ENCODE measurements at regions not wholly inside any gene's neighbourhood (a gene's known extent, or its start where the extent isn't known, plus 50 kb on each side); places are given as distances from the start of the nearest gene placed in this dataset.
"Not testable (repeated sequence)": the region's sequence is repeated elsewhere in the genome, so short reads cannot be mapped to it uniquely, and the experiment has no call there.

DNA sequence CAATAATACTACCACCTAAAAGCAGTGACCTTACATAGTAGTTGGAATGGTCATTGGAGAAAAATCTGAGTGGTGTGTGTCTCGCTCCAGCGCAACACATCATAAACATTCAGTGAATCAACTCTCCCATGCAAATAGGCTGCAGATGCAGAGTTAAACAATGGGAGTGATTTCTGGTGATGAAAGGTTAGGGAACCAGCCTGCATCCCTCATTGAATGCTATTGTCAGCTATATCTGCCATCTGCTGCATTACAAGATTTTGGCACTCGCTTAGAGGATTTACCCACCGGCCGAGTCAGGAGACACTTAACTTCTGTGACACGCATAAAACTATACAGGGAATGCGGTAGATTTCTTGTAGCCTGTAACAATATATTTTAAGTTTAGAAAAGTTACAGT, 900.9 kb downstream of the FLRT2 start:
- DNase-seq = no peak

DNA sequence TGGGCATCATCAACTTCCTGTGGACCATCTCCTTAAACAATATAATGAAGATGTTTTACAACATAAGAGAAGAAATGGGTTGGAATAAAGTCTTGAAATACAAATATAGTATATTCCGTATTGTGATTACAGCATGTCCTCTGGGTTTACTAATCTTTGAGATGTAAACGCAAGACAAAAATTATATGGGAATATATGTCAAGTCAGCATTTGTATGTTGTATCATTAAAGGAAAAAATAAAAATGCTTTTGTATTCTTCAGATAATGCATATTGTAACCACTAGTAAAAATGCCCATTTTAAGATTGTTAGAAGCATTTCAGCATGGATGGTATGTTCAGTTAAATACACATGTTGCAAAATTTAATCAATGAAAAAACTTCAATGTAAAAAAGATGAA, 893.3 kb downstream of the FLRT2 start:
- DNase-seq = no peak

DNA sequence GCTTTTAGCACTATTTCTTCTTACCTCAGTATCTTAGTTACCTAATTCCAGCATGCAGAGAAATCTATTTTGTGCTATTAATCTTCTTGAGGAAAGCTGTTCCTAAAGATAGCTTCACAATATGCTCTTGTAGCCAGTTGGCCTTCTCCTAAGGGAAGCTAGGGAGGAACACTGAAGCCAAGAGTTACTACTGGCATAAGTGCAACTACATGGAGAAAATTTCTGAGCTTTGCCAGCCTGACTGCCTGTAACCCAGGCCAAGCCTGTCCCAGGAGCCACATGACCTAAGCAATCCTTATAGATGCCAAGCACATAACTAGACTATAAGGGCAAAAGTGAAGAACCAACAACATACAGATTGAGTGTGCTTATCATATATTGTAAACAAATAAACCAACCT, 890.2 kb downstream of the FLRT2 start:
- no peak for DNase-seq

DNA sequence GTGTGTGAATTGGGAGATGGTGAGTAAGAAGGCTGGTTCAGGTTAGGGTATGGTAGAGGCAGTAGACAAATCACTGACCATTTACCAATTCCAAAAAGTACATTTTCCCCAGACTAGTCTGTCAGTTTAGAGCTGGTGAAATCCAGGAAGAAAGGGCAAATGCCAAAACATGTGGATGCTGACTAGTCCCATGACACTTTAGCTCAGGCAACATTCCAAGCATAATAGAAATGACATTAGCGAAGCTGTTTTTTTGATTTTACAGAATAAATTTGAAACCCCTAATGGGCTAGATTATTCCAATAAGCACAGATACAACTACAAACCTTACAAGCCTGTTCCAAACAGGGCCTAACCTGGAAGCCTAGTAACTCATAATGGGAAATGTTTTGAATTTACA, 884.2 kb downstream of the FLRT2 start:
- DNase-seq = no peak

DNA sequence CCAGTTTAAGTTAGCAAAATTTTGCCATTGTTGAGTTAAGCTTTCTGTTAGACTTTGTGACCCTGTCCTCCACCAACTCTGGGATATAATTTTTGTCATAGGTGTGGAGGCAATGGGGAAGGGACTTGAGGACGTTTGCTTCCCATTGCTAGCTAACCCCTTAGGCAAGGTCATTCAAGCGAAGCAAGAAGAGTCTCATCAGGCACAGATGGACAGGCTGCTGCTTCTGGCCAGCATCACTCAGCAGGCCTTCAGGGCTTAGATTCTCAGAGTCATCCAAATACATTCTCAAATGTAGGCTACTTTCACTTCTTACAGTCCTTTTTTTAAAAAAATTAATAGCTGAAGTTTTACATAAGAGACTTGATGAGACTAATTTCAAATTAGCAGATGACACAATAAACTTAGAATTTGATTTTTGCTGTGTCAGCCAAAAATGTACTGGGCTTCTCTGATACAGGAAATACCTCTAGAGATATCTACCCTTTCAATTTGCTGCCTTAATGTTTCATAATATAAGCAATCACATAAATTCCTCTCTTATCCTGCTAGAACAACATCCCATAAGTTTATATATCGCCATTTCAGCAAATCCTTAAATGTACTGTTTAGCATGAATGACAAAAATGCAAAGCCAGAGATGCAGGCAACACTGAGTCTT, 875.2 kb downstream of the FLRT2 start:
- no peak for DNase-seq

DNA sequence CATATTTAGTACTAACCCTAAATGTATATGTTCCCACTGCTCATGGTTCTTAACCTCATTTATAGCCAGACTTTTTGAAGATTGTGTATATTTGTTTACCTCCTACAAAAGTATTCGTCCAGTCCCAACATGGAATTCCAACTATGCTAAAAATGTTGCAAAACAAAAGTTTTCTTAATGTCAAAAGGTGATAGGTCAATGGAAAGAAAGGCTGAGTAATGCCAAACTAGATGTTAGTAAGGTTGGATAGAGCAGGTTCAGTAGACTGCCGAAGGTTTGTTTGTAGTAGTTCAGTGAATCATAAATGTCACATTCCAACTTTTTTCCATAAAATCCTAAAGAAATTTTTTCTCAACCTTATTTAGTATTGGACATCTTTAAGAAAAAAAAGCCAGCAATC, 874.5 kb downstream of the FLRT2 start:
- no peak for DNase-seq

DNA sequence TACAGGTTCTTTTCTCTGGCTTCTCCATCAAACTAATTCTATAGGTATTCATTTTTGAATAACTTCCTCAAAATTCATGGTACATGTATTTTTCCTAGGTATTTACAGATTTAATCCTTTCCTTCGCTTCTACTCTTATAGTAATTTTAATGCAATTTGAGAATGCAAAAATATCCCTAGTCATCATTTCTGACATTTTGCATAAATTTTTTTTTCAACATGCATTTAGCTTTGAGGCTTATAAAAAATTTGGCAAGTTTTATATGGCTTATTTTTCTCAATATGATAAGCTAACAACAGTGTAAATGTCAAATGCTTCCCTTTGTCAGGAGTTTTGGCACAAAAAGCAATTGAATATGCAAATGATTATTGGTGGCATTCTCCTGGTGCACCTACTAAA, 872.6 kb downstream of the FLRT2 start:
- DNase-seq = no peak

DNA sequence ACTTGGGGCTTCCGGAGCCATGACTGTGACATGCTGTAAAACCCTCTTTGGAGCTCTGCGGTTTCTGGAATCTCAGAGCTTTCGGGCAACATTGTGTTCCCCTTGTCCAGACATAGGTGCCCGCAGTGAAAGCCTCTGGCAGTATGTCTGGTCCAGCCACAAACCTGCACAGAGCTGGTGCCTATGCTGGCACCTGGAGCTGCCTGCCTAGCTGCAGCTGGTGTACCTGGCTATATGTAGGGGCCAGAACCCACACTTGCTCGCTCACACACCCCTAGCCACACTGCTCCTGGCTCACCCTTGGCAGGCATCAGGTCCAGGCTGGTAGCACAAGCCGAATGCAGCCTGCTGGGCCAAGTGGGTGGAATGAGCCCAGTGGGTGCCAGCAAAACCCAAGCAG, 861.1 kb downstream of the FLRT2 start:
- DNase-seq = no peak

DNA sequence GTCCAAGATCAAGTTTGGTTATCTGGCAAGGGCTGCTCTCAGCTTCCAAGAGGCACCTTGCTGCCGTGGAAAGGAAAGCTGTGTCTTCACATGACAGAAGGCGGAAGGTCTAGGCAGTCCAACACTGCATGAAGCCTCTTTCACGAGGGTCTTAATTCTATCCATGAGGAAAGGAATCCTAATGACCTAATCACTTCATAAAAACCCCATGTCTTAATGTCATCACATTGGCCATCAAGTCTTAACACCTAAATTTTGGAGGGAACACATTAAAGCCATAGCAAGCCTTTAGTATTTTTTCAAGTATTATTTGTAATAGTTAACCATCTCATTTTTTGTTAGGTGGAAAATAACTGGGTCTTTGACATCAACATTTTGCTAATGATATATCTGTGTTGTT, 858.3 kb downstream of the FLRT2 start:
- DNase-seq = no peak

DNA sequence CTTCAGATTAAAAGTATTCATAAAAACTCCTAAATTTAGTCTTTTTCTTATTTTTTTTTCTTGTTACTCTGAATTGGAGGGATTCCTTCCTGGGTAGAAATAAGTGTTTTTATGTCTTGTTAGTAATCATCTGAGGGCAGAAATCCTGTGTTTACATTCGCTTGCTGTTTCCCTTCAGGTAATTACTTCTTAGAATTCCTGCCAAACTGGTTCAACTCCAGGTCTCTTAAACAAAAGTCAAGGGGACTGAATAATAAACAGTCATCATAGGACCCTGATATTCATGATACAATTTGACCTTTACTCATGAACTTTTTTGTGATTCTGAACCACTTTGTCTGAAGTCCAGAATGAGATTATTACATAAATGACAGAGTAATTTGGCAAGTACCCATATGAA, 843.9 kb downstream of the FLRT2 start:
- no peak for DNase-seq

DNA sequence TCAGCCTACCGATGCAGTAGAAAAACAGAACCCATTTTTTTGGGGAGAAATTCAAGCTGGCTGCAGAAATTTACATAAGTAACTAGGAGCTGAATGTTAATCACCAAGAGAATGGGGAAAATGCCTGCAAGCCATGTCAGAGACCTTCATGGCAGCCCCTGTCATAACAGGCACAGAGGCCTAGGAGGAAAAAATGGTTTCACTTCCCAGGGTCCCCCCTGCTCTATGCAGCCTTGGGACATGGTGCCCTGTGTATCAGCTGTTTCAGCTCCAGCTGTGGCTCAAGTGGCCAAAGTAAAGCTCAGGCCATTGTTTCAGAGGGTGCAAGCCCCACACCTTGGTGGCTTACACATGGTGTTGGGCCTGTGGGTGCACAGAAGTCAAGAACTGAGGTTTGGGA, 842.5 kb downstream of the FLRT2 start:
- no peak for DNase-seq

DNA sequence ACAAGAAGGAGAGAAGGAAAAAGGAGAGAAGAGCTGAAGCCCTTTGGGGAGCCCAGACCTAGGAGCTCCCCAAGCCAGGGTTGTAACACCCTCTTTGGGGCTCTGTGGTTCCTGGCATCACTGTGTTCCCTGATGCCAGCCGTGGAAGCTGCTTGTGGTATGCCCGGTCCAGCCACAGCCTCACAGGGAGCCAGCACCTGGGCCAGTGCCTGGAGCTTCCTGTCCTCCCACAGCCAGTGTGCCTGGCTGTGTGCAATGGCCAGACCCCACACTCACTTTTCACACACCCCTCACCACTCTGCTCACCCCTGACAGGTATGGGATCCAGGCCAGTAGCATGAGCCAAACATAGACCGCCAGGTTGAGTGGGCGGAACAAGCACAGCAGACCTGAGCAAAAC, 834.7 kb downstream of the FLRT2 start:
- no peak for DNase-seq

DNA sequence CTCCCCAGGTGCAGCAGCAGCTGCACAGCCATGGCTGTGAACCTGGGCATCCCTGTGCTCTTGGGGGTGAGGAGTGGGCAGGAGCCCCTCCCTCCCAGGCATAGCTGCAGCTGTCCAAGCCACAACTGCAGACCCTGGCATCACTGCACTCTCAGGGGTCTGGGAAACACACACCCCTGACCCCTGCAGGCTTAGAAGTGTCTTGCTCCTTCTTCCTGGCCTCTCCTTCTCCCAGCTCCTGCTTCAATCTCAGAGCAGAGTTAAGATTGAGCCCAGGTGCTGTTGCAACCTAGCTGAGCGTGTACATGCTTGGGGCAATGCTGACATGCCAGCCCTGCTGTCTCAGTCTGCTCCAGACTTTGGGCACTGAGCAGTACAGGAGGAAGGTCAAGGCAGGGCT, 833.6 kb downstream of the FLRT2 start:
- DNase-seq = no peak

DNA sequence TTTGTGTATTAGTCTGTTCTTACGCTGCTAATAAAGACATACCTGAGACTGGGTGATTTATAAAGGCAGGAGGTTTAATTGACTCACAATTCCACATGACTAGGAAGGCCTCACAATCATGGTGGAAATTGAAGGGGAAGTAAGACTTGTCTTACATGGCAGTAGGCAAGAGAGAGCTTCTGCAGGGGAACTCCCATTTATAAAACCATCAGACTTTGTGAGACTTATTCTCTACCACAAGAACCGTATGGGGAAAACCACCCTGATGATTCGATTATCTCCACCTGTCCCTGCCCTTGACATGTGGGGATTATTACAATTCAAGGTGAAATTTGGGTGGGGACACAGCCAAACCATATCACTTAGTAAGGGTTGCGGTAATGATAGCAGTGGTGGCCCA, 833.1 kb downstream of the FLRT2 start:
- no peak for DNase-seq

DNA sequence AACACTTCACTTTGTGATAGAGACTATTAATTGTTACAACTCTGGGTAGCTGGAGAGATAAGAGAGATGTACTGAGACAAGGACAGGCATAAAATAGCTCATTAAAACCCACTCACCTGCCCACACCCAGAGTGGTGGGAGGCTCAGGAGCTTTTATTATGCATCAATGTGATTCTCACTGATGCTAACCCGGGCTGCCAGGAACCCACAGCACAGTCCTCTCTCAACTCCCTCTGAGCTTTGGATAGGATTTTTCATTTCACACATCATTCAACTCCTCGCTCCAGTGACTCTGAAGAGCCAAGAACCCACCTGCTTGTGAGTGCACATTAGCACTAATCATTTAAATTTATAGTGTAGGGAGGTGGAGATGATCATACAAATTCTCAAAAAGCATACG, 827.9 kb downstream of the FLRT2 start:
- no peak for DNase-seq

DNA sequence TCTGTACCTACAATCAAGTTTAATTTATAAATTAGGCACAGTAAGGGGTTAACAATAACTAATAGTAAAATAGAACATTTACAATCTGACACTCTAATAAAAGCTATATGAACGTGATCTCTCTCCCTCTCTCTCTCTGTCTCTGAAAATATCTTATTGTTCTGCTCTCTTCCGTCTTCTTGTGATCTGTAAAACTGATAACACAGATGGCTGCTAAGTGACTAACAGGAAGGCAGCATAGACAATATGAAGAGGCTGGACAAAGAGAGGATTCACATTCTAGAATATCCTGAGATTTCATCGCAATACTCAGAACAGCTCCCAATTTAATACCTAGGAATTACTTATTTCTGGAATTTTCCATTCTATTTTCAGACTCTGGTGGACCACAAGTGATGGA, 827.2 kb downstream of the FLRT2 start:
- no peak for DNase-seq

DNA sequence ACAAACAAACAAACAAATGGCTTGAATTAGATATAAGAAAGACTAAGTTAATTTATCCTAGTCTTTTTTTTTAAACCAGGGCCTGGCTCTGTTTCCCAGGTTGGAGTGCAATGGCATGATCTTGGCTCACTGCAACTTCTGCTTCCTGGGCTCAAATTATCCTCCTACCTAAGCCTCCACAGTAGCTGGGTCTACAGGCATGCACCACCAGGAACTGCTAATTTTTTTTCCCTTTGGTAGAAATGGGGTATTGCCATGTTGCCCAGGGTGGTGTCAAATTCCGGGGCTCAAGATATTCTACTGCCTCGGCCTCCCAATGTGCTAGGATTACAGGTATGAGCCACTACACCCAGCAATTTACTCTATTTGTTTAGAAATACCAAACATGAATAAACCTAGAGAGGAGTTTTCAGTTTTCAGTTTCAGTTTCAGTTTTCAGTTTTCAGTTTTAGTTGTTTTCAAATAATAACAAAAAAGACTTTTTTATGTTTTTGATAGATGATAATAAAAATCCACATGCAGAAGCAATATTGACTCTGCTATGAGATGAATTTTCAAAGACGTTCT, 817.0 kb downstream of the FLRT2 start:
- no peak for DNase-seq

DNA sequence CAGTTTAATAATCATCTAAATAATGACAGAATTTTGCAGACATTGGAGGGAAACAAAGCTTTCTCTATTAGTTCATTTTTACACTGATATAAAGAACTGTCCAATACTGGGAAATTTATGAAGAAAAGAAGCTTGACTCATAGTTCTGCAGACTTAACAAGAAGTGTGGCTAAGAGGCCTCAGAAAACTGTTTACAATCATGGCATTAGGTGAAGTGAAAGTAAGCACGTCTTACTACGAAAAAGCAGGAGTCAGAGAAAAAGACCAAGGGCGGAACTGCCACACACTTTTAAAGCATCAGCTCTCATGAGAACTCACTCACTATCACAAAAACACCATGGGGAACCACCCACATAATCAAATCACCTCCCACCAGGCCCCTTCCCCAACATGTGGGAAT, 804.4 kb downstream of the FLRT2 start:
- no peak for DNase-seq

DNA sequence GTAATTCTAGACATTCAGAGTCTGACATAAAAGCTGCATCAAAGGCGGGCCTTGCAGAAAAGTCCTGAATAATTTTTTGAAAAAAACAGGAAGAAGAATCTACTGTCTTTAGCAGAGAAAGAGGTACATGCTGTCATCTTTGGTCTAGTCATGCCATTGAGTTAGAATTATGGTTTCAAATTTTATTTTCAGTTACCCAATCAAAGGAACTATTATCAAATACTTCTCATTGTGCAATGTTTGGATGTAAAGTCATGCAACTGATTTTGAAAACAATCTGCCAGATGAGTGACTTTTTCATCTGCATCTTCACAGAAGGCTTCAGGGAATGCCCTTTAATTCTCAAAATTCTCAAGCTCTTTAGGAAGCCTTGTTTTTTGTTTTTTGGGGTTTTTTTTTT, 803.5 kb downstream of the FLRT2 start:
- DNase-seq = no peak

DNA sequence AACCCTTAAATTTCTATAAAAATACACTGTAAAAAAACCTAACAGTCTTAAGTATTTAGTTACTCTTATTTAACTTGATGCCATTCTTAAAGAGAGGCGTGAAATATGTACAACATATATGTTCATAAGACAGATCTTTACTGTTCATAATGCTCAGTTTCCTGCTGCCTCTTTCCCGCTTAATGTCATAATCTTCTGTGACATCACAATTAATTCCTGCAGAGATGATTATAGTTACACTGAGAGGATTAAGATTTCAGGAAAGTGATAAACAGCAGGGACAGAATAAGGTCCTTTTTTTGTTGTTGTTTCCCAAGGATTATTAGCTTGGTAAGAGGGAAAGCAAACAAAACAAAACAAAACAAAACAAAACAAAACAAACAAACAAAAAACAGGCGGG, 801.4 kb downstream of the FLRT2 start:
- DNase-seq = no peak

DNA sequence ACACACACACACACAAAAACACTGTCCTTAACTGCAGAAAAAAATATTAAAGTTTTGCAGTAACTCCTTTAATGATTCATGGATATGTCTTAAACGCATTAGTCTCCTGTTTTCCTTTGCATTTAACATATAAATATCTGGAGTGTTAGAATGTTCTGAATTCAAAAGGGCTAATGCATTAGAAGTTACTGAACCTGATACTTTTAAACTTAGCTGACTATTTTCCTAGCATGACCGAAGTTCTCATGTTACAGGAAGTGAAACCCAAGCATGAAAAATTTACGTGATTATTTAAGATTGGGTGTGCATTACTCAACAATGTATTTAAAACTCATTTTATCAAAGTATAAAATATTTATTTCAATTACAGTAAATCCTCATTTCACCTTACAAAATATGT, 791.2 kb downstream of the FLRT2 start:
- DNase-seq = no peak

DNA sequence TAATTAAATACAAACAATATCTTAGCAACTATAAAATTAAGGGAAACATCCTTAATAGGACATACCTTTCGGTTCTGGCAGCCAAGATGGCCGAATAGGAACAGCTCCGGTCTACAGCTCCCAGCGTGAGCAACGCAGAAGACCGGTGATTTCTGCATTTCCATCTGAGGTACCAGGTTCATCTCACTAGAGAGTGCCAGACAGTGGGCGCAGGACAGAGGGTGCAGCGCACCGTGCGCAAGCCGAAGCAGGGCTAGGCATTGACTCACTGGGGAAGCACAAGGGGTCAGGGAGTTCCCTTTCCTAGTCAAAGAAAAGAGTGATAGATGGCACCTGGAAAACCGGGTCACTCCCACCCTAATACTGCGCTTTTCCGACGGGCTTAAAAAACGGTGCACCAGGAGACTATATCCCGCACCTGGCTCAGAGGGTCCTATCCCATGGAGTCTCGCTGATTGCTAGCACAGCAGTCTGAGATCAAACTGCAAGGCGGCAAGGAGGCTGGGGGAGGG, 782.3 kb downstream of the FLRT2 start:
- DNase-seq = not testable (repeated sequence)

DNA sequence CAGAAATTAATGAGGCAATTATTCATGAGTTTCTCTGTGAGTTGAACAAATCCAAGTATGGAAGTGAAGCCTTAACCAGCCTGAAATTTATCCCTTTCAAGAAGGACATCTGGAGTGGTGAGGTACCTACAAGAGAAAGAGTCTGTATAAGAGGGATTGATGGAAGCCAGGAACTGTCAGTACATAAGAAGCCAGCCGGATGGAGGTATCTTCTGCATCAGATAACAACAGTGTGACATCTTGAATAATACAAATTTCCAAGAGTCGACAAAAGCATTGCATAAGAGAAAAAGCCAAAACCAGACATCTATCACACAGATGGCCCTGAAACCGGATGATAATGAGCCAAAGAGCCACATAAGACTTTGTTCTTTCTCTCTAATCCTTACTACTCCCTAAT, 781.2 kb downstream of the FLRT2 start:
- DNase-seq = no peak

DNA sequence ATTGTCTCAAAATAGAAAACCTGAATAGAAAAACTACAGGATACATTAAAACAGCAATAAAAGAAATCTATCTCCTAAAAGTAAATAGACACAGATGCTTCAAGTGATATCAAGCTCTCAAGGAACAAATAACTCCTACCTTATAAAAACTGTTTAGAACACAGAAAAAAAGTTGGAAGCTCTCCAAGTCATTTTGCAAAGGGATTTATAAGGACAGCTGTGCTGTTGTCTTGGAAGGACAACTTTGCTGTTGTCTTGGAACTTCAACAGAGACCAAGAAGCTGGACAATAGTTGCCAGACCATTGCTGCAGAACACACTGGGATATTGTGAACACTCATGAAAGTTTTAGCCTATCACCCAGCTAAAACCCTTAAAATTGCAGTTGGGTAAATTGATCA, 780.7 kb downstream of the FLRT2 start:
- DNase-seq = no peak

DNA sequence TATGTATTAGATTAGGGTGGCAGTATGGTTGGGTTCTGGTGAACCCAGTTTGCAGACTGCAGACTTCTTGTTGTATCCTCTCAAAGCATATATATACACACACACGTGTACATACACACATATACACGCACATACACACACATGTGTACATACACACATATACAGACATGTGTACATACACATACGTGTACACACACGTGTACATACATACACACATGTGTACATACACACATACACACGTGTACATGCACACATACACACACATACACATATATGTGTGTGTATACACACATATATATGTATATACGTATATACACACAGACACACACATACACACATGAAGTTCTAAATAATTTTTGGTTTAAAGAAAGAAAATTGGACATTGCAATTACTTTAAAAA, 780.2 kb downstream of the FLRT2 start:
- no peak for DNase-seq

All from islet precursor cell (in vitro differentiated cells).